GM21619 (cell line): ENCODE measurements at regions not wholly inside any gene's neighbourhood (a gene's known extent, or its start where the extent isn't known, plus 50 kb on each side); places are given as distances from the start of the nearest gene placed in this dataset.
"Not testable (repeated sequence)": the region's sequence is repeated elsewhere in the genome, so short reads cannot be mapped to it uniquely, and the experiment has no call there.

Experiments used
- ATAC-seq: cut with Tn5 transposase; IDR thresholded peaks from one replicate; pipeline ENCODE4 v1.9.1; 2021; ENCODE audit not compliant: unreplicated experiment

- ATAC-seq, result no peak
Measured at GRCh38 chr5:4584982-4585381, 555.1 kb upstream of the ADAMTS16 start.

- ATAC-seq, result no peak
Measured at GRCh38 chr5:4613440-4613839, 526.7 kb upstream of the ADAMTS16 start.

GRCh38 chr5:4614088-4614487 lies 526.0 kb upstream of the ADAMTS16 start:
- no peak for ATAC-seq

GRCh38 chr5:4615369-4615768 lies 524.8 kb upstream of the ADAMTS16 start:
- ATAC-seq, result not testable (repeated sequence)

GRCh38 chr5:4625206-4625896 lies 514.8 kb upstream of the ADAMTS16 start:
- ATAC-seq, result no peak

GRCh38 chr5:4627131-4627530 lies 513.0 kb upstream of the ADAMTS16 start:
- ATAC-seq, result no peak

- no peak for ATAC-seq
Measured at GRCh38 chr5:4627929-4628328, 512.2 kb upstream of the ADAMTS16 start.

- ATAC-seq, result no peak
Measured at GRCh38 chr5:4628645-4629385, 511.3 kb upstream of the ADAMTS16 start.

- no peak for ATAC-seq
Measured at GRCh38 chr5:4630031-4630430, 510.1 kb upstream of the ADAMTS16 start.

- ATAC-seq, result no peak
Measured at GRCh38 chr5:4634342-4634741, 505.8 kb upstream of the ADAMTS16 start.

- no peak for ATAC-seq
Measured at GRCh38 chr5:4636378-4636777, 503.8 kb upstream of the ADAMTS16 start.

GRCh38 chr5:4639946-4640345 lies 500.2 kb upstream of the ADAMTS16 start:
- ATAC-seq, result no peak

- no peak for ATAC-seq
Measured at GRCh38 chr5:4640795-4641194, 499.3 kb upstream of the ADAMTS16 start.

- ATAC-seq, result no peak
Measured at GRCh38 chr5:4642525-4642924, 497.6 kb upstream of the ADAMTS16 start.

GRCh38 chr5:4643190-4643589 lies 496.9 kb upstream of the ADAMTS16 start:
- no peak for ATAC-seq

- no peak for ATAC-seq
Measured at GRCh38 chr5:4643960-4644359, 496.2 kb upstream of the ADAMTS16 start.

GRCh38 chr5:4646715-4647375 lies 493.3 kb upstream of the ADAMTS16 start:
- ATAC-seq, result no peak

- ATAC-seq, result no peak
Measured at GRCh38 chr5:4647955-4648354, 492.2 kb upstream of the ADAMTS16 start.

- no peak for ATAC-seq
Measured at GRCh38 chr5:4651806-4652565, 488.1 kb upstream of the ADAMTS16 start.

GRCh38 chr5:4653475-4653874 lies 486.7 kb upstream of the ADAMTS16 start:
- no peak for ATAC-seq

GRCh38 chr5:4659851-4660250 lies 480.3 kb upstream of the ADAMTS16 start:
- no peak for ATAC-seq
